ENCODE measurements at regions not wholly inside any gene's neighbourhood (a gene's known extent, or its start where the extent isn't known, plus 50 kb on each side); places are given as distances from the start of the nearest gene placed in this dataset.
A peak's percentile ranks its signal among the peaks of the same experiment; 100 is the strongest.

- no peaks in the 10 kb centered on the region for H3K9me3 Mint-ChIP-seq
- TF ChIP-seq CTCF (IDR thresholded peaks at IDR 0.05), result no peak
- H3K27me3 Mint-ChIP-seq (ENCODE audit: insufficient read depth), result peaks cover 5% of the 10 kb centered on the region
- no peak overlapping the region for H3K27ac Mint-ChIP-seq
- peaks cover 23% of the 10 kb centered on the region for H3K4me1 Mint-ChIP-seq (ENCODE audit: low read depth)
- DNase-seq, result no peak
- no peak overlapping the region for H3K4me3 Mint-ChIP-seq
- H3K36me3 Mint-ChIP-seq (ENCODE audit: low read depth), result no peaks in the 10 kb centered on the region
Observed at GRCh38 chr16:85331688-85332087, 219.4 kb upstream of the CIBAR2 start.

DNA sequence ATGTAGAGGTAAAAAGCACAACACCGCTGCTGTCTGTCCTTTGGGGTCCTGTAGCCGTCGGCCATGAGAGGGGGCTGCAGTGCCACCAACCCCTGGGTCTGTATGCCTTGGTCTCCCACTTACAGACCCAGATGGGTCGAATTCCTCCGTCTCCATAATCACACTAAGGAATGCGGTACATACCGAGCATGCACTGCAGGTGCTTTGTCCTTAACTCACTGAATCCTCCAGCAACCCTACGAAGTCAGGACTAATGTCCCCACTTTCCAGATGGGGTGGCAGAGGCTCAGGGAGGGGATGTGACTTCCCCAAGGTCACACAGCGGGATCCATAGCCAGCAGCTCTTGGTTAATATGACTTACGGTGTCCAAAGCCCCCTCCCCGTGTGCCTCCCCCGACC lies 219.9 kb upstream of the CIBAR2 start:
- Mint-ChIP-seq H3K36me3 (ENCODE audit: low read depth) (no peaks in the 10 kb centered on the region), H3K27ac (no peak overlapping the region)

DNA sequence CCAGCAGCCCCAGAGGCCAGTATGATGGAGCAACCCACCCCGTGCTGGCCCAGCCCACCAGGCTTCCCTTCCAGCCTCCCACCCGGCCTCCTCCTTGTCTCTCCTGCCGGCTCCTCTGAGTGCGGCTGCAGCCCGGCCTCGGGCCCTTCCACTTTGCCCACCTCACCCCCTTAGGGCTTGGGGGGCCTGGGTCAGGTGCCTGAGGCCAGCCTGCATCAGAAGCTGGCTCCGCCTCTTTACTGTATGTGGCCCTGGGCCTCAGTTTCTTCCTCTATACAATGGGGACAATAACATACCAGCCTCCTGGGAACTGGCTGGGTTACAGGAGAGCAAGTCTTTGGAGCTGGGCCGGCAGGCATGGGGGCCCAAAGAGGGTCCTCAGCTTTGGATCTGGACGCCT lies 221.1 kb upstream of the CIBAR2 start:
- no peak overlapping the region for H3K4me3 Mint-ChIP-seq
- TF ChIP-seq CTCF (IDR thresholded peaks at IDR 0.05), result no peak
- no peaks in the 10 kb centered on the region for H3K36me3 Mint-ChIP-seq (ENCODE audit: low read depth)
- no peak overlapping the region for H3K27ac Mint-ChIP-seq
- peaks cover 13% of the 10 kb centered on the region for H3K4me1 Mint-ChIP-seq (ENCODE audit: low read depth)
- no peaks in the 10 kb centered on the region for H3K9me3 Mint-ChIP-seq
- H3K27me3 Mint-ChIP-seq (ENCODE audit: insufficient read depth), result peaks cover 5% of the 10 kb centered on the region
- DNase-seq, result no peak

More for the DNA sequence above, 219.9 kb upstream of the CIBAR2 start:
- no peak for DNase-seq
- TF ChIP-seq CTCF (IDR thresholded peaks at IDR 0.05), result no peak; the same call in 1 of the 2 replicates
- Mint-ChIP-seq H3K4me3 (no peak overlapping the region), H3K9me3 (no peaks in the 10 kb centered on the region), H3K27me3 (ENCODE audit: insufficient read depth) (peaks cover 5% of the 10 kb centered on the region), H3K4me1 (ENCODE audit: low read depth) (peaks cover 19% of the 10 kb centered on the region)

GRCh38 chr16:85333744-85334640 lies 221.7 kb upstream of the CIBAR2 start:
- H3K4me1 Mint-ChIP-seq (ENCODE audit: low read depth), result peaks cover 13% of the 10 kb centered on the region
- no peaks in the 10 kb centered on the region for H3K36me3 Mint-ChIP-seq (ENCODE audit: low read depth)
- DNase-seq, result no peak
- no peak overlapping the region for H3K27ac Mint-ChIP-seq
- 0 out of 2 replicates have a peak, but pooled peaks have one; percentile 6 for TF ChIP-seq CTCF (IDR thresholded peaks at IDR 0.05)
- no peak overlapping the region for H3K4me3 Mint-ChIP-seq
- H3K27me3 Mint-ChIP-seq (ENCODE audit: insufficient read depth), result peaks cover 5% of the 10 kb centered on the region
- no peaks in the 10 kb centered on the region for H3K9me3 Mint-ChIP-seq

- H3K36me3 Mint-ChIP-seq (ENCODE audit: low read depth), result no peaks in the 10 kb centered on the region
- no peak for DNase-seq
- peaks cover 3% of the 10 kb centered on the region for H3K27me3 Mint-ChIP-seq (ENCODE audit: insufficient read depth)
- no peak for TF ChIP-seq CTCF (IDR thresholded peaks at IDR 0.05)
- H3K4me3 Mint-ChIP-seq, result no peak overlapping the region
- H3K27ac Mint-ChIP-seq, result no peak overlapping the region
- no peaks in the 10 kb centered on the region for H3K9me3 Mint-ChIP-seq
- peaks cover 10% of the 10 kb centered on the region for H3K4me1 Mint-ChIP-seq (ENCODE audit: low read depth)
Observed at GRCh38 chr16:85334718-85335583, 222.7 kb upstream of the CIBAR2 start.
